ENCODE measurements at regions not wholly inside any gene's neighbourhood (a gene's known extent, or its start where the extent isn't known, plus 50 kb on each side); places are given as distances from the start of the nearest gene placed in this dataset.

GRCh38 chr6:169890049-169890448 lies 138.6 kb downstream of the ERMARD start:
- no peak for DNase-seq (ENCODE audit: low read depth)

GRCh38 chr6:169887529-169888140 lies 136.2 kb downstream of the ERMARD start:
- DNase-seq (ENCODE audit: low read depth): no peak

DNA sequence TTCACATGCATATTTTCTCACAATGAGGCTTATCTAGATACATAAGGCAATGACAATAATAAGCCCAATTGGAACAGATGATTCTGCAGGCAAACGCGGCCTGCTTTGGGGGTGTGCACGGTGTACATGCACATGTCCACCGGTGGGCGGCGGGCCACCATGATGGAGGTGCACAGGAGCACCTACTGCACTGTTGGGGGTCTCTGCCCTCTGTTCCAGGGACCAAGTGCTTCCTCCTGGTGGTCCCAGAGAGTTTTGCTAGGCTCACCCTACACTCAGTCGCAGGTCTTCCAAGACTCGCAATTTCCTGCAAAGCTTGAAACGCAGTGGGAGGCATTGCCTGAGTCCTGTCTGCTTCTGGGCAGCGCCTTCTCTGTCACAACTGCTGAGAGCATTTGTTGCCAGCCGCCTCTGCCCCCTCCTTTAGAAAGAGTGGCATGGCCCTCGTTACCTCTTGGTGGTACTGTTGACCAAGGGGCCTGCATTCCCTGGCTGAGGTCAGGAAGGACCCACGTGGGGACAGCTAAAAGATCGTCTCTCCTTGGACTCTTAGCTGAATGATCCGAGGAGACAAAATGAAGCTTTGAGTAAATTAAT lies 135.3 kb downstream of the ERMARD start:
- DNase-seq (ENCODE audit: low read depth): no peak

DNA sequence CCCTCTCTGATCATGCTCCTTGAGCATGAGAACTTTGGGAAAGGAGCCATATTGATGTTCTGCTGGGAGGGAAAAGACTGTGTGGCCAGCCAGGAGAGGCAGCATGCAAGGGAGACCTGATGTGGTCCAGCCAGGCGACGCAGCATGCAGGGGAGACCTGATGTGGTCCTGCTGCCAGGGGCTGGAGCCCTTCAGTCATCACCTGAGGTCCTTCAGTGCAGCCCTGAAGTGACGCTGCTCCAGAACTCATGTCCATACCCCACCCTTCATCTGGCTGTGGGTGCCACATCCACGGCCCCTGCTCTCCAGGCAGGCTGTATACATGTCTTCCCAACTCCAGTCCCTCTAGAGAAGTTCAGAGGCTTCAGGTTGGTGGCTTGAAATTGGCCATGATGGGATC lies 134.4 kb downstream of the ERMARD start:
- DNase-seq (ENCODE audit: low read depth): no peak

DNA sequence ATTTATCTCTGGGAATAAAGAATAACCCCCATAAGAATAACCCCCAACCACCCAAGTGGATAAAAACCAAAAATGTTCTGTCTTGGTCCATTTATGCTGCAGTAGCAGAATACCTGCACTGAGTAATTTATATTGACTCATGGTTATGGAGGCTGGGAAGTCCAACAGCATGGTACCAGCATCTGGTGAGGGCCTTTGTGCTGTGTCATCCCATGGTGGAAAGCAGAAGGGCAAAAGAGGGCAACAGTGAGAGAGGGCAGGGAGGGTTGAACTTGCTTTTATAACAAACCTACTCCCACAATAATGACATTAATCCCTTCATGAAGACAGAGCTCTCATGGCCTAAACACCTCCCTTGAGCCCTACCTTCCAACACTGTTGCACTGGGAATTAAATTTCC lies 133.7 kb downstream of the ERMARD start:
- DNase-seq (ENCODE audit: low read depth): no peak

- DNase-seq (ENCODE audit: low read depth): no peak
Observed at GRCh38 chr6:169884158-169884557, 132.7 kb downstream of the ERMARD start.

DNA sequence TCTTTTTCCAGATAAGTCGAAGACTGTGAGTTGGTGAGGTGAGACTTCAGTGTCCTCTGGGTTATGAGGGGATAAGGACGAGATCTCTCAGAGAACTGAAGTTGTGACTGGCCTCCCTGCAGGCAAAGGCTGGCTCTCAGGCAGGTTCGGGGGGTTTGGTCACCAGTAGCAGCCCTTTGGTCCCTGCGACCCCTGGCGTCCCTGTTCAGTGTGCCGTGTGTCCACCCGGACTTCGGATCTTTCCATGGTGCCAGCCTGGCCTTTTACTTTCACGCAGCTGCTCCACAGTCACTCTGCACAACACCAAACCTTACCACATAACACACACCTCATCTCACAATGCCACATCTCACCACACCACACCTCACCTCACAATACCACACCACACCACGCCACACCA lies 131.9 kb downstream of the ERMARD start:
- no peak for DNase-seq (ENCODE audit: low read depth)

DNA sequence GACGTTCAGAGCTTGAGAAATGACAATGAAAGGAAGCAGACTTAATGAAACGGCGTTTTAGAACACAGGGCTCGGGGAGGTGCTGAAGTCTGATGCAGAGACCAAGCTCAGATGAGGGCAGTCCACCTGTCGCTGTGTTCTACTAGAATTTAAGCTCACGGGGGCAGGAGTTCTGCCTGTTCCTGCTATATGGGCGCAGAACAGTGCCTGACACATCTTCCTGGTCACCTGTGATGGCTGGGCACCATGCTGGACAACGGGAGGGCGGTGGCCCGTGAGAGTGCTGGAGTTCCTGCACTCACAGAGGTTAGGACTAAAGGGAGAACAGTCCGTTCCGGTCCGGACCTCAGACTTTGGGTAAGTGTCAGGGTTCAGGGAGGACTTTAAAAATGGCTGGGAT lies 130.6 kb downstream of the ERMARD start:
- DNase-seq (ENCODE audit: low read depth): no peak

DNA sequence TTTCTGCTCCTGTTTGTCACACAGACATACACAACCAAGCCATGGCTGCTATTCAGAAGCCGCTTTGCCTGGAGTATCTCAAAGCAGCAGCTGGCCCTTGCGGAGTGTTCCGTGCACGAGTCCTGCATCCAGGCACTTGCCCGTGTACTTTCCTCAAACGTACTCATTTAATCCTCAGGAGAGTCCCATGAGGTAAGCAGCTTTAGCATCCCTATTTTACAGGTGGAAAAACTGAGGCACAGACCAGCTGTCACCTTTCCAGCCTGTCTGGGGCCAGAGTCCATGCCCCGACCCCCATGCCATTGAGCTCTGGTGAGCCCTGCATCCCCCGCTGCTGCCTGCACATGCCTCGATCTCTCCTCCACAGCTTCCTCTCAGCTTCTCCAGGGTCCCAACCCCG lies 130.0 kb downstream of the ERMARD start:
- no peak for DNase-seq (ENCODE audit: low read depth)

DNA sequence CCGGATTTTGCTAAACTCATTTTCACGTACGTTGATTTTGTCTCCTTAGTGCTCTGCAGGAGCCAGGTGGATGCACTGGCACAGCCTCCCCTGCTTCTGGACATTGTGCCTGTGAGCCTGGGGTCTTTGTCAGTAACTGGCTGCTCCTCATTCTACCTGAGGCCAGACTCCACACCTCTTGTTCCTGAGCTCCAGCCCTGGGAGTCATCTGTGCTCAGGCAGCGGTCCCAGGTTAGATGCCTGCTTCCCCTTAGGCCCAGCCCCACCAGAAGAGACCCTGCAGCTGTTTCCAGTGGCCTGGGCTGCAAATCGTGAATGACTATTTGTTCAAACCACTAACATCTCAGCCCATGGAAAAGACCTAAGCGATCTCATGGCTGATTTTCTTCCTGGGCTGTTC lies 129.1 kb downstream of the ERMARD start:
- DNase-seq (ENCODE audit: low read depth): no peak

- no peak for DNase-seq (ENCODE audit: low read depth)
Observed at GRCh38 chr6:169869301-169869700, 117.9 kb downstream of the ERMARD start.

DNA sequence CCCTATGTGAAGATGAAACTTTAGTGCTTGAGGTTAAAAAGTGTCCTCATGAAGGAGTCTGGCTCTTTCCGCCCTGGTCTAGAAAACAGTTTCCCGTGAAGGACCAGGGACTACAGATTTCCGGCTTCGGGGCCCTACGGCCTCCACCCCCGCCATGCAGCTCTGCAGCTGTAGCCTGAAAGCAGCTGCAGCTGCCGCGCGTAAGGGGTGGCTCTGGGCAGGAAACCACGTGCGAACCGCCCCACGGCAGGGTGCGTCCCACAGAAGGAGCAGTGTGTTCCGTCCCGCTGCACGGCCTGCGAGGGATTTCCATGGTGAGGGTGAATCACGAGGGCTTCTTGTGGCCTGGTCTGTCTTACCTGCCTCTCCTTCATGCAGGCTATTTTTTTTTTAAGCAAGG lies 117.0 kb downstream of the ERMARD start:
- peak; percentile 21 for DNase-seq (ENCODE audit: low read depth)

- no peak for DNase-seq (ENCODE audit: low read depth)
Observed at GRCh38 chr6:169867751-169868191, 116.3 kb downstream of the ERMARD start.

DNA sequence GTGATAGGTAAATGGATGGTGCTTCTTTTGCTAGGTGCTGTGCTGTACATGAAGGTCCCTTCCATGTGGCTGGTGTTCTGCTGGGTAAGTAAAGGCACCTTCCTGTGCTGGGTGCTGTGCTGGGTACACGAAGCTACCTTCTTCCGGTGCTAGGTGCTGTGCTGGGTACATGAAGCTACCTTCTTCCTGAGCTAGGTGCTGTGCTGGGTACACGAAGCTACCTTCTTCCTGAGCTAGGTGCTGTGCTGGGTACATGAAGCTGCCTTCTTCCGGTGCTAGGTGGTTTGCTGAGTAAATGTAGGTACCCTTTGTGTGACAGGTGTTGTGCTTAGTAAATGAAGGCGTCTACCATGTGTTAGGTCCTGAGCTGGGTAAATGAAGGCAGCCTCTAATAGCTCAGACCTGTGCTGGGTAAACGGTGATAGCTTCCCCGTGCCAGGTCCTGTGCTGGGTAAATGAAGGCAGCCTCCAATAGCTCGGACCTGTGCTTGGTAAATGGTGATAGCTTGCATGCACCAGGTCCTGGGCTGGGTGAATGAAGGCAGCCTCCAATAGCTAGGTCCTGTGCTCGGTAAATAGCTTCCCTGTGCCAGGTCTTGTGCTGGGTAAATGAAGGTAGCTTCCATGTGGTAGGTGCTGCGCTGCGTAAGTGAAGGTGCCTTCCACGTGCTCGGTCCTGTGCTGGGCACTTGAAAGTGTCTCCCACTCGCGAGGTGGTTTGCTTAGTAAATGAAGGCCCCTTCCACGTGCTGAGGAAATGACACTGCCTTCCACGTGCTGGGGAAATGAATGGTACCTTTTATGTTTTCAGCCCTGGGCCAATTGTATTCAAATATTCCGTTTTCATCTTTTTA lies 115.5 kb downstream of the ERMARD start:
- DNase-seq (ENCODE audit: low read depth): no peak

GRCh38 chr6:169866140-169866534 lies 114.7 kb downstream of the ERMARD start:
- no peak for DNase-seq (ENCODE audit: low read depth)

- DNase-seq (ENCODE audit: low read depth): no peak
Observed at GRCh38 chr6:169865346-169866139, 114.1 kb downstream of the ERMARD start.

- no peak for DNase-seq (ENCODE audit: low read depth)
Observed at GRCh38 chr6:169864148-169865020, 113.0 kb downstream of the ERMARD start.

DNA sequence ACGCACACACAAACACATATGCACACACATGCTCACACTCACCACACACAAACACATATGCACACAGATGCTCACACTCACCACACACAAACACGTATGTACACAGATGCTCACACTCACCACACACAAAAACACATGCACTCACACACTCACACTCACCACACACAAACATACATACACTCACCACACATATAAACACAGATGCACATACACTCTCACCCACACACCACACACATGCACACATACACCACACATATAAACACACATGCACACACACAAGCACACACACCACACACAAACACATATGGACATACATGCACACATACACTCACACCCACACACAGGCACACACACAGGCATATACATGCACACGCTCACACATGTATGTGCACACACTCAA lies 112.3 kb downstream of the ERMARD start:
- DNase-seq (ENCODE audit: low read depth): no peak

DNA sequence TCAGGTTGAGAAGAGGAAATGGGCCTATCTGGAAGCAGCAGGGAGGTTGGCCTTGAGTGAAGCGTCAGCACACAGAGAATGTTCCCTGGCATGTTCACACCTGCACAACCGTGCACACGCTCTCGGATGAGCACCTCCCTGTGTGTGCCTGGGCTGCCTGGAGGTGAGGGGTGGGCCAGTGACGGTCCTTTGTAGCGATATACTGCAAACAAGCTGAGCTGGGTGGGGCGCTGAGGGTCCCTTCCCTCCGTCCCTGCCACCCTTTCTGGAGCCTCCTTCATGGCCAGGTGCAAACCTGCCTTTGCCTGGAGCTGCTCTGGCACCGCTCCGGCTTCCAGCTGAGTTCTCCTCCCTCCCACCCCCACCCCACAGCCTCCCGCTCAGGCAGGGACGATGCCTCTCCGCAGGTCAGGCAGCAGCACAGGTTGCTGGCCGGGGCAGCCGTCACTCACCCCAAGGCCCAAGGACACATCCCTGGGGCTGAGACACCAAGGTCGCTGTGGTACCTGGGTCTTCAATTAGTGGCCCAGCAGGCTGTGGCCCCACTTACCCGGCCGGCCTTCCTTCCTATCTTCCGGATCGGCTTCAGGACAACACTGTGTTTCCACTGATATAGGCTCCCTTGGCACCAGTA lies 111.6 kb downstream of the ERMARD start:
- DNase-seq (ENCODE audit: low read depth): no peak

- DNase-seq (ENCODE audit: low read depth): no peak
Observed at GRCh38 chr6:169862043-169862891, 110.8 kb downstream of the ERMARD start.
